ENCODE measurements at regions not wholly inside any gene's neighbourhood (a gene's known extent, or its start where the extent isn't known, plus 50 kb on each side); places are given as distances from the start of the nearest gene placed in this dataset.

DNA sequence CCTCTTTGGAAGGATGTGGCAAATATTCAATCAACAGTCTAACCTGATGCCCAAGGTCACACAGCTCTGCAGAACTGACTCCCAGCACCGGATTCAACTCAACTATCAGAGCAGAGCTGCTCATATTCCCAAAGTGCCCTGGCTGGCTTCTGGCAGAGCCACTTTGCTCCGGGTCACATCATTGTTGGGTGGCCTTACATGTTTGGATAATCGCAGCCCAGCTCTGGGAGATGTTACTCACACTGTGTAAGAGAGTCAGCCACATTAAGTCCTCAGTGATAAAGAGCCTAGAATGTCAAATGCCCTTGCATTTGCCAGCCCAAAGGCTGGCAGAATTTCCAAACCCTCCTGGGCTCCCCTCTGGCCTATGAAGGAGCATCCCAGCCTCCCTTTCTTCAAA, 79.8 kb upstream of the PDE1C start:
- H3K4me3 Mint-ChIP-seq = no peak overlapping the region
- no peaks in the 10 kb centered on the region for H3K36me3 Mint-ChIP-seq (ENCODE audit: insufficient read depth in 2 of 2)
- H3K4me1 Mint-ChIP-seq (ENCODE audit: low read depth) = no peaks in the 10 kb centered on the region
- no peak overlapping the region for H3K27ac Mint-ChIP-seq
- no peak for ATAC-seq (replicated peaks in 1 of 2)
- DNase-seq = no peak
- H3K9me3 Mint-ChIP-seq = peaks cover 2 to 3% of the 10 kb centered on the region in 2 donors
- H3K27me3 Mint-ChIP-seq (ENCODE audit: low read depth) = no peaks in the 10 kb centered on the region

DNA sequence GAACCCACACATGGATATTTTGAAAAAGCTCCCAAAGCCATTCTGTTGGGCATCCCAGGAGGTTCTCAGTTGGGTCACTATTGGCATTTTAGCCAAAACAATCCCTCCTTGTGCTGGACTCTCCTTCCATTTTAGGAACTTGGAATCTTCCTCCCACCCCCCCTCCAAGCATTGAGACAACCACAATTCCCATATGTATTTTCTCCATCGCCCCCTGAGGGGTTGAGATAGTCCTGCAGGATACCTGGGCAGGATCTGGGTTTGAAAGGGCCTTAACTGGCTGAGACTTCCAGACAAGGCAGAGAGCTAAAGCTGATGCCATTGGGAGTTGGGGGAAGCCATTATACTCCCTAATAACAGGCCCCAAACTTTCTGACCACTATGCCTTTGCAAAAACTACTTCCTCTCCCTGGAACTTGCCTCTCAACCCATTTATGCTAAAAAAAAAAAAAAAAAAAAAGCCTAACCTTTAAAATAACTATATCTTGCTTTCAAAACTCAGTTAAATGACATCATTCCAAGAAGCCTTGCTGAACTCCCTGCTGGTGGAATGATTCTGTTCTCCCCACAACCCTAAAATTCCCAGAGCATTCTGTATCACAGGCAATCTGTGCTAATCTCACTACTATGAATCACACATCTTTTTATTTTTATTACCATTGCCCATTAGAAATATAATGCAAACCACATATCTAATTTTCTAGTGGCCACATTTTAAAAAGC, 77.5 kb upstream of the PDE1C start:
- Mint-ChIP-seq H3K9me3 (peaks cover 0 to 4% of the 10 kb centered on the region in 2 donors), H3K4me3 (no peak overlapping the region), H3K4me1 (ENCODE audit: low read depth) (no peaks in the 10 kb centered on the region), H3K27ac (no peak overlapping the region), H3K36me3 (ENCODE audit: insufficient read depth in 2 of 2) (no peaks in the 10 kb centered on the region), H3K27me3 (ENCODE audit: low read depth) (no peaks in the 10 kb centered on the region)
- DNase-seq (no peak), ATAC-seq (replicated peaks in 1 of 2) (no peak)

DNA sequence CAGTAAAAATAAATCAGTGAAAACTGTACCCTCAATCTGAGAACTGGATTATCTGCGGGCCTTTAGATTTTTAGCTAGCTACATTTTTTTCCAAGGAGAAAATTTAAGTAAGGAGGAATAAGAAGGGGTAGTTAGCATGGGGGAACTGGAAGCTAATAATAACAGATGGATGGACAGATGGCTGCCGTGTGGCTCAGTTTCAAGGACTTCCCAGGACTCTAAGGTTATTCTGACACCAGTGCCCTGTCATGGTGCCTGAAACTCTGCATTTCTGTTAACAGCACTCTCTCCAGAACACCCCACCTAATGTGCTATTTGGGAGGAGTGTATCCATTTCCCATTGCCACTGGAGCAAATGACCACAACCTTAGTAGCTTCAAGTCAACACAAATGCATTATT, 75.7 kb upstream of the PDE1C start:
- Mint-ChIP-seq H3K27ac (no peak overlapping the region), H3K36me3 (ENCODE audit: insufficient read depth in 2 of 2) (no peaks in the 10 kb centered on the region), H3K9me3 (peaks cover 0 to 4% of the 10 kb centered on the region in 2 donors), H3K27me3 (ENCODE audit: low read depth) (no peaks in the 10 kb centered on the region), H3K4me3 (no peak overlapping the region), H3K4me1 (ENCODE audit: low read depth) (no peaks in the 10 kb centered on the region)
- DNase-seq = no peak
- no peak for ATAC-seq (replicated peaks in 1 of 2)

DNA sequence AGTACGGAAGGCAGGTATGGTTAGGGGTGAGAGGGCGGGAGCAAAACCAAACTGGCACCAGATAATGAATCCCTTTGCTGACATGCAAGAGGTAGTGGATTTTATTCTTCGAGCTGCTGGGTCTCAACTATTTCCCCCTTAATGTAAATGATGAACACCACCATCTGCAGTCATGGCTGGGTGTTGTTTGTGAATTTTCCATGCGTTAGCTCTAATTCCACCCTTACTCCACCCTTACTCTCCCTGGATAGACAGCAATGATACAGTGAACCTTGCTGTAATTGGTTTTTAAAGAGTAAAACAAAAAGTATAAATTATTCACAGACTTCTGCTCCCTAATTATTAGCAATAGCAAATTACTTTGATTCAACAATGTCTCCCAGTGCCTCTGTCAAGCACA, 74.5 kb upstream of the PDE1C start:
- Mint-ChIP-seq H3K27ac (no peak overlapping the region), H3K4me3 (no peak overlapping the region), H3K36me3 (ENCODE audit: insufficient read depth in 2 of 2) (no peaks in the 10 kb centered on the region), H3K9me3 (peaks cover 0 to 4% of the 10 kb centered on the region in 2 donors), H3K4me1 (ENCODE audit: low read depth) (no peaks in the 10 kb centered on the region), H3K27me3 (ENCODE audit: low read depth) (no peaks in the 10 kb centered on the region)
- DNase-seq (no peak), ATAC-seq (replicated peaks in 1 of 2) (no peak)

DNA sequence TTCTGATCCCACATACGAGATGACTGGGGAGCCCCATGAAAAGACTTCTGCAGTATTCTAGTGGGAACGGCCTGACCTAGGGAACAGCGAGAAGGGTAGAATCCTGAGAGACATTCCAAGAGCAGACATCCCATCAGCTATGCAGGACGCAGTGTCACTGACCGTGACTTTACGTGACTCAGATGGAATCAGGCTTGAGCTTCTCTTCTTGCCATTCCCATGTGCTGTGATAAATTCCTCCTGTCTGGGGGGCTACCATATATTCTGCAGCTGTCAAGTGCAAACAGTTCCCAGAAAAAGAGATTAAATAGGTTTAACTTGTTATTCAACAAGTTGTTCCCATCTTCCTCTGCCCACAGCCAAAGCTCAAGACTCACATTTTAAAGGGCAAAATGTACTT, 73.1 kb upstream of the PDE1C start:
- Mint-ChIP-seq H3K4me3 (no peak overlapping the region), H3K27me3 (ENCODE audit: low read depth) (no peaks in the 10 kb centered on the region)

DNA sequence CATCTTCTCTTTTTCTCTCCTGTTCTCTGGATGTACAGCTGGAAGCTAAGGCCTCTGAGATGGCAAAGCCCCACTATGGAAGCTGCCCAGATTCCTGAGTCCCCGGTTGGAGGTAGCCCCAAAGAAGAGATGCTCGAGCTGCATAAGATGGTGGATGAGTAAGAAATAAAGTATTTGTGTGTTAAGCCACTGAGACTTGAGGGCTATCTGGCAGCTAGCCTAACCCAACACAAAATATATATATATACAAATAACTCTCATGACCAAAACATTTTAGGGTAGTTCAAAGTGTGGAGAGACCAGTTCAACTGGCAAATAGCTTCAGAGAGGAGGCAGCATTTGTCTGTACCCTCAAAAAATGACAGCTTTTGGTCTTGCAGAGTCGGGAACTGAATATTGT, 72.4 kb upstream of the PDE1C start:
- Mint-ChIP-seq H3K4me1 (ENCODE audit: low read depth) (no peaks in the 10 kb centered on the region), H3K9me3 (peaks cover 0 to 2% of the 10 kb centered on the region in 2 donors), H3K36me3 (ENCODE audit: insufficient read depth in 2 of 2) (no peaks in the 10 kb centered on the region), H3K4me3 (no peak overlapping the region), H3K27me3 (ENCODE audit: low read depth) (no peaks in the 10 kb centered on the region), H3K27ac (no peak overlapping the region)
- no peak for DNase-seq
- ATAC-seq (replicated peaks in 1 of 2) = no peak

More for the DNA sequence above, 73.1 kb upstream of the PDE1C start:
- Mint-ChIP-seq H3K27ac (no peak overlapping the region), H3K9me3 (peaks cover 0 to 4% of the 10 kb centered on the region in 2 donors), H3K36me3 (ENCODE audit: insufficient read depth in 2 of 2) (no peaks in the 10 kb centered on the region), H3K4me1 (ENCODE audit: low read depth) (no peaks in the 10 kb centered on the region)
- ATAC-seq (replicated peaks in 1 of 2) = no peak
- DNase-seq = no peak

DNA sequence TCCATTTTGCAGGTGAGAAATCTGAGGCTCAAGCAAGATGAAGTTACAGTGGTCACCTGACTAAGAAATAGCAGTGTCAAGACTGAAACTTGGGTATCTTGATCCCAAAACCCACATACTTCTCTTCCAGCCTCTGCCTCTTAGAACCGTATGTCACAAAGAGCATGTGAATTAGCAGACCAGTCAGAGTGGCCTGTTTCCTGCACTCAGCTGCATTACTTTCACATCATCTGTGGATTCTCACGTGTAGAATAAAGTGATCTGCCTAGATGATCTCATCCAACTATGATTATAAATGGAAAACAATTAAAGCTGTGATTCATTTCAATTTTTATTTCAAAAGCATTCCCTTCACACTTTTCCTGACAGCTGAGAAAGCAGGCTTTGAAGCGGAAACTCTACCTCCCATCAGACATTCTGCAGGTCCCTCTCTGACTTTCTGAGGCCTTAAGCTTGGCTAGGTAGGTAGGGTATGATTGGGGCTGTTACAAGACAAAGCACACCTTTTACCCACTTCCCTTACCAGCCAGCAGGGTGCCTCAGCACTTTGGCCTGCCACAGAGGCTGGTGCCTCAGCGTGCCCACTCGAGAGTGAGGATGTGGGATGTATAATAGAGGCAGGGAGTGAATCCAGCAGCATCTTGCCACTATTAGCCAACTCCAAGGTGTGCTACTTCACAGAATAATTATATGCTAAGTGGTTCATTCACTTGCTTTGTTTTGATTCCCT, 70.2 kb upstream of the PDE1C start:
- Mint-ChIP-seq H3K9me3 (peaks cover 0 to 2% of the 10 kb centered on the region in 2 donors), H3K4me1 (ENCODE audit: low read depth) (no peaks in the 10 kb centered on the region), H3K27me3 (ENCODE audit: low read depth) (no peaks in the 10 kb centered on the region), H3K4me3 (no peak overlapping the region), H3K27ac (no peak overlapping the region), H3K36me3 (ENCODE audit: insufficient read depth in 2 of 2) (no peaks in the 10 kb centered on the region)
- no peak for ATAC-seq (replicated peaks in 1 of 2)
- DNase-seq = no peak

DNA sequence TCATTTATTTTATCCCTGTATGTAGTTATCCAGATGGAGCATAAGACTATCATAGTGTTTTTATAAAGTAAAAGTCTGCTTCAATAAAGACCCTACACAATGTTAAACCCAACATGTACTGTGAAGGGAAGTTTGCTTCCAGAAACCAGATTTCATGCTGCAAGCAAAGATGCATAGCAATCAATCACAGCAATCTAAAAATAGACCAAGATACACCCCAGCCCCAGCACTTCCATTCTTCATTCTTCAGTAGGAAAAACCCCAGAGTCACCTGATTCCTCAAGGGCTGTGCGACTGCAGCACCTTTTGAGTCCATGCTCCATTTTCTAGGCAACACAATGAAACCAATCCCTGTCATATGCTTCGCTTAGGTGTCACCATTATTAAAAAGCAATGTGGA, 66.9 kb upstream of the PDE1C start:
- Mint-ChIP-seq H3K27ac (no peak overlapping the region), H3K27me3 (ENCODE audit: low read depth) (no peaks in the 10 kb centered on the region), H3K36me3 (ENCODE audit: insufficient read depth in 2 of 2) (no peaks in the 10 kb centered on the region), H3K4me1 (ENCODE audit: low read depth) (no peaks in the 10 kb centered on the region), H3K4me3 (no peak overlapping the region), H3K9me3 (peaks cover 7 to 11% of the 10 kb centered on the region in 2 donors)
- no peak for ATAC-seq (replicated peaks in 1 of 2)
- DNase-seq = no peak

DNA sequence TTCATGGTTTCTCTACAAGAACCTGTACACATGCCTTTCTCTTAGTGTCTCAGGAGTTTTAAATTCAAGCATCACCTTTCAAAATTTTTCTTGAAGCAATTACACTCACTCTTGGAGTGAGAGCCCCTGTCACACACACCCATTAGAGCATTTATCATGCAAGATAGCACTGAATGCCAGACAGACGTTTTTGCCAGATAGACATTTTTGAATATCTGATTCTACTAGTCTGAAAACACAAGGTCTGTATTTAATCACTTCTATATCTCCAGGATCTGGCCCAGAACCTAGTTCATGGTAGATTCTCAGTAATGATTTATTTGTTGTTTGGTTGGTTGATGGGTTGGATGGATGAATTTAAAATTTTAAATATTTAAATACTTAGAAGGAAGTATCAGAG, 60.9 kb upstream of the PDE1C start:
- Mint-ChIP-seq H3K27me3 (ENCODE audit: low read depth) (no peaks in the 10 kb centered on the region), H3K27ac (no peak overlapping the region), H3K36me3 (ENCODE audit: insufficient read depth in 2 of 2) (peaks cover 1 to 3% of the 10 kb centered on the region in 2 donors), H3K4me1 (ENCODE audit: low read depth) (no peaks in the 10 kb centered on the region), H3K4me3 (no peak overlapping the region), H3K9me3 (peaks cover 10 to 18% of the 10 kb centered on the region in 2 donors)
- DNase-seq (no peak), ATAC-seq (replicated peaks in 1 of 2) (no peak)

DNA sequence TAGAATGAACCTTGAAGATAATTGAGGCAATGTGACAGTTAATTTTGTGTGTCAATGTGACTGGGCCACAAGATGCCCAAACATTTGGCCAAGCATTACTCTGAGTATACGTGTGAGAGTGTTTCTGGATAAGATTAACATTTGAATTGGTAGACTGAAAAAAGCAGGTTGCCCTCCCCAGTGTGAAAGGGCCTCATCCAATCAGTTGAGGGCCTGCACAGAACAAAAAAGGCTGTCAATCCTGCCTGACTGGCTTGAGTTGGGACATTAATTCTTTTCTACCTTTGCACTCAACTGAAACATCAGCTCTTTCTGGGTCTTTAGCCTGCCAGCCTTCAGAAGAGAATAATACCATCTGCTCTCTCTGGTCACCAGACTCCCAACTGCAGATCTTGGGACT, 56.6 kb upstream of the PDE1C start:
- no peak for ATAC-seq (replicated peaks in 1 of 2)

More for the DNA sequence above, 56.6 kb upstream of the PDE1C start:
- H3K36me3 Mint-ChIP-seq (ENCODE audit: insufficient read depth in 2 of 2) = peaks cover under 1% of the 10 kb centered on the region in 2 donors
- H3K4me3 Mint-ChIP-seq = no peak overlapping the region
- H3K4me1 Mint-ChIP-seq (ENCODE audit: low read depth) = no peaks in the 10 kb centered on the region
- no peak for DNase-seq
- peaks cover 13% of the 10 kb centered on the region in 2 donors for H3K9me3 Mint-ChIP-seq
- H3K27ac Mint-ChIP-seq = no peak overlapping the region
- H3K27me3 Mint-ChIP-seq (ENCODE audit: low read depth) = no peaks in the 10 kb centered on the region
